ENCODE measurements at regions not wholly inside any gene's neighbourhood (a gene's known extent, or its start where the extent isn't known, plus 50 kb on each side); places are given as distances from the start of the nearest gene placed in this dataset.

DNA sequence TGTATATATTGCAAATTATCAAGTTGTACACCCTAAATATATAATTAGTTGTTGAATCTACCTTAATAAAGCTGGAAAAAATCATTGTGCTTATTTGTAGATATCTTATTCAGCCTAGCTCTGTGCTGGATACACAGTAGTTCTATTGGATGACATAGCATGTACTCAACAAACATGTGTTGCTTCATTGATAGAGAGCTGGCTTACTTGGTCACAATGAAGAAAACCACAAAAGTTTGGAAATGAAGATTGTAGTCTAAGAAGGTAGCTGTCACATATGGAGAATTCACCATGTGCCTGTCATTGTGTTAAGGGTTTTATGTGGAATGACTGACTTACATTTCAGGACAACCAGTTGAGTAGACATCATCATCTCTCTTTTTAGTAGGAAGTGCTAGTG, 278.9 kb downstream of the LMO7 start:
- H3K4ac ChIP-seq (ENCODE audit: low read depth, low read length), result no peak overlapping the region
- Mint-ChIP-seq H3K27ac (no peak overlapping the region), H3K4me1 (no peaks in the 10 kb centered on the region), H3K36me3 (ENCODE audit: insufficient read depth in 1 of 3, low read depth in 3 of 3) (no peaks in the 10 kb centered on the region), H3K27me3 (ENCODE audit: low read depth) (no peaks in the 10 kb centered on the region), H3K9me3 (no peaks in the 10 kb centered on the region), H3K4me3 (no peak overlapping the region)
- H3K9ac ChIP-seq (ENCODE audit: extremely low read depth, insufficient read length, low read length), result no peak overlapping the region
- no peaks in the 10 kb centered on the region for H4K20me1 ChIP-seq (ENCODE audit: control insufficient read depth, insufficient read depth, insufficient read length)
- H3K23me2 ChIP-seq (ENCODE audit: insufficient read length, low read depth, low read length, poor library complexity, severe bottlenecking), result no peaks in the 10 kb centered on the region
- no peaks in the 10 kb centered on the region for H3K9me3 ChIP-seq (ENCODE audit: control insufficient read depth, low read depth, low read length)
- TF ChIP-seq, protein P1, sequence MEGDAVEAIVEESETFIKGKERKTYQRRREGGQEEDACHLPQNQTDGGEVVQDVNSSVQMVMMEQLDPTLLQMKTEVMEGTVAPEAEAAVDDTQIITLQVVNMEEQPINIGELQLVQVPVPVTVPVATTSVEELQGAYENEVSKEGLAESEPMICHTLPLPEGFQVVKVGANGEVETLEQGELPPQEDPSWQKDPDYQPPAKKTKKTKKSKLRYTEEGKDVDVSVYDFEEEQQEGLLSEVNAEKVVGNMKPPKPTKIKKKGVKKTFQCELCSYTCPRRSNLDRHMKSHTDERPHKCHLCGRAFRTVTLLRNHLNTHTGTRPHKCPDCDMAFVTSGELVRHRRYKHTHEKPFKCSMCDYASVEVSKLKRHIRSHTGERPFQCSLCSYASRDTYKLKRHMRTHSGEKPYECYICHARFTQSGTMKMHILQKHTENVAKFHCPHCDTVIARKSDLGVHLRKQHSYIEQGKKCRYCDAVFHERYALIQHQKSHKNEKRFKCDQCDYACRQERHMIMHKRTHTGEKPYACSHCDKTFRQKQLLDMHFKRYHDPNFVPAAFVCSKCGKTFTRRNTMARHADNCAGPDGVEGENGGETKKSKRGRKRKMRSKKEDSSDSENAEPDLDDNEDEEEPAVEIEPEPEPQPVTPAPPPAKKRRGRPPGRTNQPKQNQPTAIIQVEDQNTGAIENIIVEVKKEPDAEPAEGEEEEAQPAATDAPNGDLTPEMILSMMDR (conservative IDR thresholded peaks at IDR 0.05), result no peak
- H2AFZ ChIP-seq (ENCODE audit: low read length), result no peak overlapping the region
- H3K4me1 ChIP-seq (ENCODE audit: insufficient read depth, low read length), result no peaks in the 10 kb centered on the region
- no peak overlapping the region for H2BK120ac ChIP-seq (ENCODE audit: low read depth, low read length, poor library complexity, severe bottlenecking)
- H3K79me2 ChIP-seq (ENCODE audit: insufficient read depth, low read length), result no peaks in the 10 kb centered on the region
- H3K4me2 ChIP-seq (ENCODE audit: insufficient read depth, insufficient read length, low read length), result no peak overlapping the region
- H3K27me3 ChIP-seq (ENCODE audit: insufficient read depth, low read length), result no peaks in the 10 kb centered on the region
- H4K8ac ChIP-seq (replicated peaks; ENCODE audit: insufficient read length, low read depth, low read length), result no peak overlapping the region
- H3K56ac ChIP-seq (ENCODE audit: insufficient read length, low read depth, low read length), result no peak overlapping the region
- no peak for DNase-seq
- no peak overlapping the region for H3K23ac ChIP-seq (ENCODE audit: insufficient read length, low read depth, low read length)
- no peak overlapping the region for H3K18ac ChIP-seq (ENCODE audit: insufficient read length, low read depth, low read length)
- H2BK5ac ChIP-seq (ENCODE audit: insufficient read length, low read length), result no peak overlapping the region
- H2BK20ac ChIP-seq (ENCODE audit: low read depth, low read length, poor library complexity, severe bottlenecking), result no peak overlapping the region
- H3K27ac ChIP-seq (ENCODE audit: insufficient read length, low read depth, low read length), result no peak overlapping the region
- H2AK5ac ChIP-seq (ENCODE audit: insufficient read length, low read length), result no peak overlapping the region
- H4K5ac ChIP-seq (ENCODE audit: insufficient read length, low read depth, low read length), result no peak overlapping the region
- no peaks in the 10 kb centered on the region for H3K79me1 ChIP-seq (ENCODE audit: insufficient read depth, low read depth, low read length, poor library complexity, severe bottlenecking)
- no peak overlapping the region for H3K14ac ChIP-seq (ENCODE audit: insufficient read depth, low read length)
- H2BK12ac ChIP-seq (ENCODE audit: insufficient read length, low read depth, low read length), result no peak overlapping the region
- H3T11ph ChIP-seq (ENCODE audit: low read length), result no peak overlapping the region
- H4K91ac ChIP-seq (ENCODE audit: insufficient read length, low read depth, low read length), result no peak overlapping the region
- no peak overlapping the region for H2BK15ac ChIP-seq (ENCODE audit: low read depth, low read length)
